ENCODE measurements at regions not wholly inside any gene's neighbourhood (a gene's known extent, or its start where the extent isn't known, plus 50 kb on each side); places are given as distances from the start of the nearest gene placed in this dataset.

DNA sequence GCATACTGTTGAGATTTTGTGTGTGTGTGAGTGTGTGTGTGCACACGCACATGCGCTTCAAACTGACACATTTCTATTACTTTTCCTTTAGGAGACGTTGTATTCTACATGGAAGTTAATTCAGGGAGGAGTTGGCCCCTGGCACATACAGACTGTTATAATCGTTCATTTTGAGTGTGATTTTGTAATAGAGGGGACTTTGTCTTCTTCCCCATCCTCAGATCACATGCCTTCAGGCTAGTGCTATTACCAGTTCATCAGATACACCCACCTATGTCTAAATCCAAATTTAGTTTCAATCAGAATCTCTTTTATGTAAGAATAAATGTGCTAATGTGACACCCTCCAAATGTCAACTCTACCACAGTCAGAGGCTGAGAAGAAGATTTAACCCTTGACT lies 90.2 kb downstream of the FBXO4 start:
- no peaks in the 10 kb centered on the region for H3K27me3 ChIP-seq
- H3K4me3 ChIP-seq = no peak overlapping the region
- H3K27ac ChIP-seq = no peak overlapping the region
- DNase-seq (ENCODE audit: extremely low spot score in 2 of 2) = no peak
- H3K4me1 ChIP-seq = no peaks in the 10 kb centered on the region
- intact Hi-C loops (cut with DNase I) = no loop called here
- no peaks in the 10 kb centered on the region for H3K36me3 ChIP-seq
- no peak for TF ChIP-seq POLR2A (IDR thresholded peaks at IDR 0.05)
- TF ChIP-seq, protein P1, sequence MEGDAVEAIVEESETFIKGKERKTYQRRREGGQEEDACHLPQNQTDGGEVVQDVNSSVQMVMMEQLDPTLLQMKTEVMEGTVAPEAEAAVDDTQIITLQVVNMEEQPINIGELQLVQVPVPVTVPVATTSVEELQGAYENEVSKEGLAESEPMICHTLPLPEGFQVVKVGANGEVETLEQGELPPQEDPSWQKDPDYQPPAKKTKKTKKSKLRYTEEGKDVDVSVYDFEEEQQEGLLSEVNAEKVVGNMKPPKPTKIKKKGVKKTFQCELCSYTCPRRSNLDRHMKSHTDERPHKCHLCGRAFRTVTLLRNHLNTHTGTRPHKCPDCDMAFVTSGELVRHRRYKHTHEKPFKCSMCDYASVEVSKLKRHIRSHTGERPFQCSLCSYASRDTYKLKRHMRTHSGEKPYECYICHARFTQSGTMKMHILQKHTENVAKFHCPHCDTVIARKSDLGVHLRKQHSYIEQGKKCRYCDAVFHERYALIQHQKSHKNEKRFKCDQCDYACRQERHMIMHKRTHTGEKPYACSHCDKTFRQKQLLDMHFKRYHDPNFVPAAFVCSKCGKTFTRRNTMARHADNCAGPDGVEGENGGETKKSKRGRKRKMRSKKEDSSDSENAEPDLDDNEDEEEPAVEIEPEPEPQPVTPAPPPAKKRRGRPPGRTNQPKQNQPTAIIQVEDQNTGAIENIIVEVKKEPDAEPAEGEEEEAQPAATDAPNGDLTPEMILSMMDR (IDR thresholded peaks at IDR 0.05) = no peak
- no peak for TF ChIP-seq POLR2AphosphoS5 (IDR thresholded peaks at IDR 0.05; ENCODE audit: insufficient read depth in 1 of 2, low read depth in 1 of 2)
- no peaks in the 10 kb centered on the region for H3K9me3 ChIP-seq

DNA sequence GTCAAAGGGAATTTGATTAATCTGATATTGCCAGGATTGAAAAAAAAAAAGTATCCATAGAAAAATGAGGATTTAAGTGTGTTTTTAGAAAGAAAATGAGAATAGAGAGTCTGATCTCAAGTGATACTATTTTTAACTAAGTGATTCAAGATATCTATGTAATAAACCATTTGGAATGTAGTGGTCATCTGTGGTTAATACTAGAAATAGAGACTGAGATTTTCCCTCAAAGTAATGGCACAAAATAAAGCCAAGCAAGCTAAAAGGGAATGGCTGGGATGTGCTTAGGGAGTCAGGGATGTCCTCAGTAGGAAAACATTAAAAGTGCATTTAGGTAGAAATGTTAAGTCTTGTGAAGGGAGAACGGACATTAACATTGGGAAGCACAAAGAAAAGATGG lies 90.6 kb downstream of the FBXO4 start:
- Histone ChIP-seq H3K27me3 (no peaks in the 10 kb centered on the region), H3K27ac (no peak overlapping the region), H3K4me3 (no peak overlapping the region), H3K4me1 (no peaks in the 10 kb centered on the region), H3K9me3 (no peaks in the 10 kb centered on the region), H3K36me3 (no peaks in the 10 kb centered on the region)
- intact Hi-C loops (cut with DNase I) = no loop called here
- TF ChIP-seq, protein P1 (IDR thresholded peaks at IDR 0.05) = no peak
- no peak for TF ChIP-seq POLR2AphosphoS5 (IDR thresholded peaks at IDR 0.05; ENCODE audit: insufficient read depth in 1 of 2, low read depth in 1 of 2)
- TF ChIP-seq POLR2A (IDR thresholded peaks at IDR 0.05) = no peak
- DNase-seq (ENCODE audit: extremely low spot score in 2 of 2) = no peak

DNA sequence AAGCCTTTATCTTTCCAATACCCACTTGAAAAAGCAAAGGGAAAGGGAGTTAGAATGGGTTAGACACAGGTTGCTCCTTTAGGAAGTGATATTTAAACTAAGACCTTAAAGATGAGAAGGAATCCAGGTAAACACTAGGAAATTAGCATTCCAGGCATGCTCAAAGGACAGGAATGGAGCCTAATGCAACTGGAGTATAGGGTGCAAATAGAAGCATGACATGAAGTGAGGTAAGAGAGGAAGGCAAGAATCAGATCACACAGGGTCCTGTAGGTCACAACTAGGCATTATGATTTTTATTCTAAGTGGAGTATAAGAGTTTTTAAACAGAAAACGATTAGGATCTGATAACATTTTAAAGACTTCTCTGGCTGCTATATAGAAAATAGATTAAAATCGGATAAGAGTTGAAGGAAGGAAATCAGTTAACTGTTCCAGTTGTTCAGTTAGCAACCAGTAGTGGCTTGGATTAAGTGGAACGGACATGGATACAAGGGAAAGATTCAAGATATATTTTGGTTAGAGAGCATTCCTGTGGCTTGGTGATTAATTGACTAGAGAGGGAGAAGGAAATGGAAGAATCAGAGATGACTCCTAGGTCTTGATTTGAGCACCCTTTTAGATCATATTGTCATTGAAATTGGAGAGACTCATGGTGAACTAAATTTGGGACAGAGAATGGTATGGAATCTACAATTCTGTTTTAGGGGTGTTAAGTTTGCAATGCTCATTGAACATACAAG lies 95.9 kb downstream of the FBXO4 start:
- intact Hi-C loops (cut with DNase I) = no loop called here
- no peaks in the 10 kb centered on the region for H3K36me3 ChIP-seq
- H3K27ac ChIP-seq = no peak overlapping the region
- H3K9me3 ChIP-seq = no peaks in the 10 kb centered on the region
- no peak overlapping the region for H3K4me3 ChIP-seq
- DNase-seq (ENCODE audit: extremely low spot score in 2 of 2) = no peak
- TF ChIP-seq, protein P1 (IDR thresholded peaks at IDR 0.05) = no peak
- no peak for TF ChIP-seq POLR2AphosphoS5 (IDR thresholded peaks at IDR 0.05; ENCODE audit: insufficient read depth in 1 of 2, low read depth in 1 of 2)
- no peak for TF ChIP-seq POLR2A (IDR thresholded peaks at IDR 0.05)
- H3K27me3 ChIP-seq = no peaks in the 10 kb centered on the region
- no peaks in the 10 kb centered on the region for H3K4me1 ChIP-seq

DNA sequence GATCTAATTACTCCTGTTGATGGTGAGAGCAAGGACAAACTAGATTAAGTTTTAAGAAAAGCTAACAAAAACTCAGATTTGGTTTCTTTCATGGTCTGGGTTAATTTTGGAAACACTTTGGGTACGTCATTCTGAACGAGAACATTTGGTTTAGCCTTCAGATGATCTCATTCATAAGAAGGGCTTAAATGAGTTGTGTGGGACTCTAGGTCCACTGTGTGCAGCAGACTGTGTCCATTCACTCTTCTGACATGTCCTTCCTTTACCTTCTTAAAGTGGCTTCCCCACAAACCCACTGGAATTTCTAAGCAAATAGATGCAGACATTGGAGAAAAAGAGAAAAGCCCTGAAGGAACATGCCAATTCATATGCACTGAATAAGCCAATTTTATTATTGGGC lies 96.8 kb downstream of the FBXO4 start:
- Histone ChIP-seq H3K36me3 (no peaks in the 10 kb centered on the region), H3K27ac (no peak overlapping the region), H3K27me3 (no peaks in the 10 kb centered on the region), H3K4me3 (no peak overlapping the region), H3K9me3 (no peaks in the 10 kb centered on the region), H3K4me1 (no peaks in the 10 kb centered on the region)
- DNase-seq (ENCODE audit: extremely low spot score in 2 of 2) = no peak
- no peak for TF ChIP-seq POLR2A (IDR thresholded peaks at IDR 0.05)
- TF ChIP-seq, protein P1 (IDR thresholded peaks at IDR 0.05) = no peak
- no peak for TF ChIP-seq POLR2AphosphoS5 (IDR thresholded peaks at IDR 0.05; ENCODE audit: insufficient read depth in 1 of 2, low read depth in 1 of 2)
- intact Hi-C loops (cut with DNase I) = no loop called here

DNA sequence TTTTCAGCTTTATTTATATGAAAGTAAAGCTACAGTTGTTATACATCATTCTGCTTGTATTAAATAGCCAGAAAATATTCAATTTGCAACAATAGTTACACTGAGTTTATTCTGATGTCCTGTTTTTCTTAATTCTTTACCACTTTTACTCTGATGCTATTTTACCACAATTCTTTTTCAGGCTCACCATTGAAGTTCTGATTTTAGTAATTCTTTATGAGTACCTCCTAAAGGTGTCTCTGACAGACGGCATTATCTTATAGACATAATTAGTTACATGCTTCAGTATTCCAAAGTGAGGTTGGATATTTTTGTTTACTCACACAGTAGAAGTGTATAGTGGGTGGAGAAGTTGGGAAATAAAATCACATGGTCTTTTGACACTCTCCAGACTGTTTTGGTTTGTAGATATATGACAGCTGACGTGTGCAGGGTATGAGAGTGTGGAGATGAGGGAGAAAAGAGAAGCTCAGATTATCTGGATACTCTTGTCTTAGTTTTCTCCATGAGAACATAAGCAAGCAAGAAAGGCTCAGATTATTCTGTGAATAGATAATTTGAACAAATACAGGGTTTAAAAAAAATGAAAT lies 97.4 kb downstream of the FBXO4 start:
- TF ChIP-seq POLR2AphosphoS5 (IDR thresholded peaks at IDR 0.05; ENCODE audit: insufficient read depth in 1 of 2, low read depth in 1 of 2) = no peak
- no peak for TF ChIP-seq POLR2A (IDR thresholded peaks at IDR 0.05)
- TF ChIP-seq, protein P1 (IDR thresholded peaks at IDR 0.05) = no peak
- no peak for DNase-seq (ENCODE audit: extremely low spot score in 2 of 2)
- H3K9me3 ChIP-seq = no peaks in the 10 kb centered on the region
- H3K36me3 ChIP-seq = no peaks in the 10 kb centered on the region
- H3K4me3 ChIP-seq = no peak overlapping the region
- no peak overlapping the region for H3K27ac ChIP-seq
- intact Hi-C loops (cut with DNase I) = no loop called here
- H3K27me3 ChIP-seq = no peaks in the 10 kb centered on the region
- no peaks in the 10 kb centered on the region for H3K4me1 ChIP-seq

All from vagina (tissue), 2 donors.